DMS153 treated with DMSO at 0.1 percent for 48 hours (cell line): ENCODE measurements at regions not wholly inside any gene's neighbourhood (a gene's known extent, or its start where the extent isn't known, plus 50 kb on each side); places are given as distances from the start of the nearest gene placed in this dataset.

Experiments used
- DNase-seq: peaks from one replicate; lab custom pipeline; 2025; ENCODE audit not compliant: unreplicated experiment; lab: John Stamatoyannopoulos, UW

GRCh38 chr15:62953021-62953420 is 89.5 kb upstream of the TPM1 start:
- no peak for DNase-seq

DNA sequence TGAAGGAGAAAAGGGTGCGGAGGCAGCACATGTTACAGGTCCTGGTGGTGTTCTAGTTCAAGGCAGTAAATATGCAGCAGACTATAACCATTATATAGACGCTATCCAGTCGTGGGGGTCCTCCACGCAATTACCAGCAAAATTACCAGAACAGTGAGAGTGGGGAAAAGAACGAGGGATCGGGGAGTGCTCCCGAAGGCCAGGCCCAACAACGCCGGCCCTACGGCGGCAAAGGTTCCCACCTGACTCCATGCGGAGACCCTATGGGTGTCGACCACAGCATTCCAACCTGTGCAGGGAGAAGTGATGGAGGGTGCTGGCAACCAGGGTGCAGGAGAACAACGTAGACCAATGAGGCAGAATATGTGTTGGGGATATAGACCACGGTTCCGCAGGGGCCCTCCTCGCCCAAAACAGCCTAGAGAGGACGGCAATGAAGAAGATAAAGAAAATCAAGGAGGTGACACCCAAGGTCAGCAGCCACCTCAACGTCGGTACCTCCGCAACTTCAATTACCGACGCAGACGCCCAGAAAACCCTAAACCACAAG is 89.0 kb upstream of the TPM1 start:
- DNase-seq, result no peak

DNA sequence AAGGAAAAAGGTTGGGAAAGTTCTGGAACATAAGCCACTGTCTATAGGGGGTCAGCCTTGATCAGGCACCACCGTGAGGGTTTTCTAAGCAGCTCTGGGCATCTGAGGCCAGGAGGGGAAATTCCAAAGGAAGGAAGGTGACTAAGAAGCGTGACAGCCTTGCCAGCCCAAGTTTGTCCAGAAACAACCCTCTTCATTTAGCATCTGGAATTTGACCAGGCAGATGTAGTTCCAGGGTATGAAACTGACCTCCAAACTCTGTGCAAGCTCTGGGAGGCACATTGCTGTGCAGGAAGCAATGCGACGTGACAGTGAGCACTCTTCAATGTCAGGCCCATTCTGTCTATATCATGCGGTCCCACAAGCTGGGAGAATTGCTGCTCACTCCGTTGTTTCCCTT is 85.4 kb upstream of the TPM1 start:
- no peak for DNase-seq

GRCh38 chr15:62958528-62959363 is 83.8 kb upstream of the TPM1 start:
- no peak for DNase-seq

DNA sequence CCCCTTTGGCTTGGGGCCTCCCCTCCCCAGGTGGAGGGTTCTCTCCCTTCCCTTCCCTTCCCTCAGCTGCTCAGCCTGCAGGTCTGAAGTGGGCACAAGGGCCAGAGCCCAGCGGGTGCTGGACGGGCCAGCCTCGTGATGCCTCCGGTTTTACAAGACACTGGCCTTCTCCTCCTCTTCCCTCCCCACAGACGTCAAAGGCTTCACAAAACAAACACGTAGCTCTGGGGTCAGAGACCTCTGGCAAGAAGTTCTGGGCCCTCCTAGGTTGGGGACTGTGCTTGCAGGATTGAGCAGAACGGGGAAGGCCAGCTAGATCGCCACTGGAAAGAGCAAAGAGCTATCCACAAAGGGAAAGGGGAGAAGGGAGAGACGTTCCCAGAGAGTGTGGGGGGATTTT is 81.4 kb upstream of the TPM1 start:
- no peak for DNase-seq

GRCh38 chr15:62962101-62962995 is 80.2 kb upstream of the TPM1 start:
- DNase-seq, result no peak

DNA sequence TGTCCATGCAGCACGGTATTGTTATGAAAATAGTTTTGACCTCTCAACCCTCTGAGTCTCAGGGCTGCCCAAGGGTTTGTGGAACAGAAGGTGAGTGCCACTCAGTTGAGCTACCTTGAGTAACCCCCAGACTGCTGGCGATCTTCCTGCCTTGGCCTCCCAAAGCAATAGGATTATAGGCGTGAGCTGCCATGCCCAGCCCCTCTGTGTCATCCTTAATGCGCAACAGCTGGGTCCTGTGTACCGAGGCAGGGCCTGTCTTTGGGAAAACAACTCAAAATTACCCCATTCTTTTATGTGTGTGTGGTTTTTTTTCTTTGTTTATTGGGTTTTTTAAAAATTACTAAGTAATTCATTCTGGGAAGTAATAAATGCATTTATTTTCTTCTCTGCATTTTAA is 78.3 kb upstream of the TPM1 start:
- no peak for DNase-seq

- no peak for DNase-seq
These were observed 76.1 kb upstream of the TPM1 start for GRCh38 chr15:62966294-62967078.

DNA sequence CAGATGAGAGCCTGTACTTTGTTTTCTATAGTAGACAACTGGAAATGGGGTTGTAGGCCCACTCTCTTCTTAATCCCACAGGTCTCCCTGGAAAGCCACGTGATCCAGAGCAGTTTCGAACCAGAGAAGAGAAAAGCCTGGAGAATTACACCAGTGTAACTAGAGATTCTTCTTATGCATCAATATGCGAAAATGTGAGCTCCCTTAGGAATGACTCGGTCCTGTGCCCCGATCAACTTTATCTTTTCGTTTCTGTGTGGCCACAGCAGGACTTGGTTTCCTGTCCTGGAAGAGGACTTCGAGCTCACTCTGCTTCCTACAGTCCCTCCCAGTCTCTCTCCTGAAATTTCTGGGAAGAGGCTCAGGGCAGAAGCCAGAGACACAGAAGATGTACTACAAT is 73.8 kb upstream of the TPM1 start:
- DNase-seq, result no peak

DNA sequence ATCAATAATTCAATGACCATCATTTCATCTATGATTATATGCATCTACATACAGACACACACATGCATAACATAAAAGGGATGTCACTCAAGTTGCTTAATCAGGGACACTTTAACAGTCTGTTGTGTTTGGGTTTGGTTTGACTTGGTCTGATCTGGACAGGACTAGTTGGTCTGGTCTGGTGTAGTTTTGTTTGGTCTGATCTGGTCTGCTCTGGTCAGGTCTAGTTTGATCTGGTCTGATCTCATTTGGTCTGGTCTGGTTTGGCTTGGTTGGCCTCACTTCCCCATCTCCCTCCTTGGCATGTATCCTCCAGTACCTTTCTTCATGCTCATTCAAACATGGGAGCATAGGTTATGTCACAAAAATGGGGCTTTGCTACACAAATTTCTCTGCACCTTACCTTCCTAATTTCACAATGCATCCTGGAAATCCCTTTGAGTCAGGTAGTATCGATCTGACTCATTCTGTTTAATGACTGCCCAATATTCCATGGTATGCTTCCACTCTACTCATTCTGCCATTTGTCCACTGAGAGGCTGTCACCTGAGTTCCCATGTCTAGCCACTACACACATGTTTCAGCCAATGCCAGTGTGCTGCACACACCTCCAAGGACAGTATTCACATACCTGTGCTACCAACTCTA is 73.0 kb upstream of the TPM1 start:
- no peak for DNase-seq

- no peak for DNase-seq
These were observed 69.7 kb upstream of the TPM1 start for GRCh38 chr15:62972814-62973213.

DNA sequence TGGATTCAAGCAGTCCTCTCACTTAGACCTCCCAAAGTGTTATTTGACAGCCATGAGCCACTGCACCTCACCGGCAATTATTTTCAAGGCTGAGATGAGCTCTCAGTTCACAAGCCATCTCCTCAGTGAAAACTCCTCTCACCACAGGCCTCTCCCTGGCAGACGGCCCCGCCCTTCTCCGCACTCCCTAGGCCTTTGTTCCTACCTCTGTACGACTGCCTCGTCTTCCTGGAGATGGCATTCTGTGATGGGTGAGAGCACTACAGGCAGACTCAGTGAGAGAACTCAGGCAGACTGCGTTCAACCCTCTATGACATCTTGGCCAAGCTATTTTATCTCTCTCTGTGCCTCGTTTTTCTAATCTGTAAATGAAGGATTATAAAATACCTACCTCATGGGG is 67.0 kb upstream of the TPM1 start:
- DNase-seq, result no peak

DNA sequence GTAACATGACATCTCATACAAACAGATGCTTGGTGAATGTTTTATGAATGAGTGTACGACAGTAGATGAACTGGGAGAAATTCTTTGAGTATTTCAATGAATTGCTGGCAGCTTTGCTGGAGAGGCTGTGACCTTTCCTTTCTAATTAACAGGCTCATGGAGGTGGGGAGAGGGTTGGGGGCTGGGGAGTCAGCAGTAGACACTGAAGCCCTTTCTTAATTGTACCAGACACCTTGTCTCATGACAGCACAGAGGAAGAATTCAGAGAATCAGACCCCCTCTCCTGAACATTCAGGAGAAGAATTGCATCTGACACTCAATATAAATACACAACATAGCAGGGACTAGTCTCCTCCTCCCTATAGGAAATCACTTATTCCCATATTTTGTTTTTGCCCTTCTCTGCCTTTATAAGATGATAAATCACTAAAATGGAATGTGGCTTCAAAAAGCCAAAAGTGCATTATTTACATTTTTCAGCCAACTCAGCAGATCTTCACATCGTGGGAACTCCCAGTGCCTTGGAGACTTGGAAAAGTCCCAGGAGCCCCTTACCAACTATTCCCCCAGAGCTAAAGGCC is 66.2 kb upstream of the TPM1 start:
- no peak for DNase-seq

GRCh38 chr15:62977952-62978811 is 64.4 kb upstream of the TPM1 start:
- DNase-seq, result no peak

DNA sequence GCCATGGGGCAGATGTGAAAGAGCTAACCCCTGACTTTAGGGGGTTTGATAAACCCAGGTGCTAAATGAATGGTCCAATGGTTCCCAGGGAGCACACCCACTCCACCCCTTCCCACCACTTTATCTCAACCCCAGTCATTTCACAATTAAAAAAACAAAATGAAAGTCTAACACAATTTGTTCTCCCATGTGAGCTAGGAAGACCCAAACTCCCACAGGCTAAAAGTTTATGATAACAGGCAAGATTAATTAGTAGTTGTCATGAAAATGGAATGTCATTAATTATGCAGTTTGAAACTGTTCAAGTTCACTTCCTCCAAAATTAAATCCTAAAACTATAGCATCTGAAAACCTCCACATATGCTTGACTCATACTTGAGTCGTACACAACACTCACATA is 63.3 kb upstream of the TPM1 start:
- DNase-seq, result no peak

DNA sequence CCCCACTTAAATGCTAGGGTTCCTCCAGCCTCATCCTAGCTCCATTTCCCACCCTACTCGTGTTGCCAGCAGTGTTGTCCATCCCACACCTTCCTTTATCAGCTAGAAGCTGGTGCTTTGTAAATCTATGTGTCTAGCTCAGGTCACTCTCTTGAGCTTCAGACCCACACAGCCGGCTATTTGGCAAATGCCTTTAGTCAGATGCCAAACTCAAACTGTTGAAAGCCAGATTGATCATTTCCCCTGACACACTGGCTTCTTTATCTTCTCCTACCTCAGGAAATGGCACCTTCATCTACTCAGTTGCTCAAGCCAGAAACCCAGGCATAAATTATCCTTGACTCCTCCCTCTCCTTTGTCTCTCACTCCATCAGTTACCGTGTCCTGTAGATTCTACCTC is 61.5 kb upstream of the TPM1 start:
- no peak for DNase-seq

DNA sequence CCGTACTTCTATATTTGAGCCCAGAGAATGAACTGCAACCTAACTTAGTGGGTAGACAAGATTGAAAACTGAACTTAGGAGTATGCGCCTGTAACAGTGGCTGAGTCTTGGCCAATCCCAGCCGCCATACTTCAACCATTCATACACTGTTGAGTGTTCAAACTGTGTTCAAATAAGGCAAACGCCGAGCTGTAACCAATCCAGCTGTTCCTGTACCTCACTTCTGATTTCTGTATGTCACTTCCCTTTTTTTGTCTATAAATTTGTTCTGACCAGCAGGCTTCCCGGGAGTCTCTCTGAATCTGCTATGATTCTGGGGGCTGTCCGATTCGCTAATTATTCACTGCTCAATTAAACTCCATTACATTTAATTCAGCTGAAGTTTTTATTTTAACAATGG is 58.6 kb upstream of the TPM1 start:
- no peak for DNase-seq

GRCh38 chr15:62985768-62986167 is 56.8 kb upstream of the TPM1 start:
- no peak for DNase-seq

DNA sequence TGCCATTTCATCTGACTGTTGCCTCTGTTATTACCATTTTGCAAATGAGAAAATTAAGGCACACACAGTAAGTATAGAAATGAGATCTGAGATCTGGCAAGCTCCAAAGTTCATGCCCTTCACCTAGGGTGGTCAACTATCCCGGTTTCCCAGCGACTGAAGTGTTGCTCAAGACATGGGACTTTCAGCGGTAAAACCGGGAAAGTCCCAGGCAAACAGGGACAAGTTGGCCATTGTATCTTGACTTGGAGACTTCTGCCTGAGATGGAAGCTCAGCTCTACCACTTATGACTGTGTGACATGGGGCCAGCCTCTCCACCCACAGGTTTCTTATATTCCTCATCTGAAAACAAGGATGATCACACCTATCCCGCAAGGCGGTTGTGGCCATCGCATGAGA is 55.6 kb upstream of the TPM1 start:
- no peak for DNase-seq
